ENCODE measurements at regions not wholly inside any gene's neighbourhood (a gene's known extent, or its start where the extent isn't known, plus 50 kb on each side); places are given as distances from the start of the nearest gene placed in this dataset.

DNA sequence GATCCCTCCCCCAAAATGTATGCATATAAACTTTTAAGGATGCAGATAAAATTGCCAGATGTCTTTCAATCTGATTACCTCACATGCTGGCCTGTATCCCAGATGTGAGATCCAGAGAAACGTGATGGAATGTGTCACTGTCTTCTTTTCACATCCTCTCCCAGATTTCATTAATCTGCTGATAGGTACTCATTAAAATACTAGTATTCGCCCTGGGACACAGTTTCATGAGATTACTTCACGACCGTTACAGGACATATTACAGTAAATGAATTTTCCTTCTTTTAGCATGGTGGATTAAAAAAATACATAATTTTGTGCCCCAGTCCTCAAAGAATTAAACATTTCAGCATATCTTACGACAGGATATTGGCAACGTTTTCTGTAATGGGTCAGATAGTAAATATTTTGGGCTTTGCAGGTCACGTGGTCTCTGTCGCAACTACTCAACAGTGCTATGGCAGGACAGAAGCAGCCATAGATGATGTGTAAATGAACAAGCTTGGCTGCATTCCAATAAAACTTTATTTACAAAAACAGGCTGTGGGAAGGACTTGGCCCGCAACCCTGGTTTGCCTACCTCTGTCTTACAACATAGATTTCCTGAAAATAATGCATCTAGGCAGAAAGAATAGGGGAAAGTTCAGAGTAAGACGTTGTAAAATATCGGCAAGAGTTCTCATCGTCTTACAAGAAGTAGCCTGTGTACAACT is 156.0 kb upstream of the DIO3 start:
- peak; percentile 64 for DNase-seq (ENCODE audit: low read depth)

DNA sequence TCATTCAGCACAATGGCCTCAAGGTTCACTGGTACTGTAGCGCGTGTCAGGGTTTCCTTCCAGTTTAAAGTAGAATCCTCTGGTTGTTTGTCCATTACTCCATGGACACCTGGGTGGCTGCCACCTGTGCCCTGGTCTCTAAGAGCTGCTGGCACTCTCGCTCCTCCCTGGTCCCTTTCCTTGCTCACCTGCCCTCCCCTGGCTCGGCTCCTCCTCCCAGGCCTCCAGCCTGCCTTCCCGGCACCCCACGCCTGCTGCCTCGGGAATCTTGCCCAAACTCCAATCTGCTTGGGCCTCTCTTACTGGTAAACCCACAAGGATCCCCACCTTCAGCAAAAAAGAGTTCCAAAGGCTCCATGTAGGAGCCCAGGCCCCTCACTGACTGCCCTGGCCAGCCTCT is 154.4 kb upstream of the DIO3 start:
- no peak for DNase-seq (ENCODE audit: low read depth)

DNA sequence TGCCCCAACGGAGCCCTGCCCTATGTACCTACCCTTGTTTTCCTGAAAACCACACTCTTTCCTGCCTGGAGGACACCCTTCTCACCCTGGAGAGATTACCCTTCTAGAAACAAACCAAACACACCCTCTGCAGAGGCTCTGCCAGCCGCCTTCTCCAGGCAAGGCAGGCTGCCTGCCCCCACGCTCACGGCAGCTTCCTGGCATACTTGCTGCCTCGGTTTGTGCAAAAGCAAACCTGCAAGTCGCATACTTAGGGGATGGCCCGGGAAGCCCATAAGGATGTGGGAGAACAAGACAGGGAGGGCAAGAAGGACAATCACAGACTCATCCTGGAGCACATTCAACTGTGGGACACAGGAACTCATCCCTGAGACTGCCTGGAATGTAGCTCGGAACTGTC is 154.0 kb upstream of the DIO3 start:
- peak; percentile 11 for DNase-seq (ENCODE audit: low read depth)

DNA sequence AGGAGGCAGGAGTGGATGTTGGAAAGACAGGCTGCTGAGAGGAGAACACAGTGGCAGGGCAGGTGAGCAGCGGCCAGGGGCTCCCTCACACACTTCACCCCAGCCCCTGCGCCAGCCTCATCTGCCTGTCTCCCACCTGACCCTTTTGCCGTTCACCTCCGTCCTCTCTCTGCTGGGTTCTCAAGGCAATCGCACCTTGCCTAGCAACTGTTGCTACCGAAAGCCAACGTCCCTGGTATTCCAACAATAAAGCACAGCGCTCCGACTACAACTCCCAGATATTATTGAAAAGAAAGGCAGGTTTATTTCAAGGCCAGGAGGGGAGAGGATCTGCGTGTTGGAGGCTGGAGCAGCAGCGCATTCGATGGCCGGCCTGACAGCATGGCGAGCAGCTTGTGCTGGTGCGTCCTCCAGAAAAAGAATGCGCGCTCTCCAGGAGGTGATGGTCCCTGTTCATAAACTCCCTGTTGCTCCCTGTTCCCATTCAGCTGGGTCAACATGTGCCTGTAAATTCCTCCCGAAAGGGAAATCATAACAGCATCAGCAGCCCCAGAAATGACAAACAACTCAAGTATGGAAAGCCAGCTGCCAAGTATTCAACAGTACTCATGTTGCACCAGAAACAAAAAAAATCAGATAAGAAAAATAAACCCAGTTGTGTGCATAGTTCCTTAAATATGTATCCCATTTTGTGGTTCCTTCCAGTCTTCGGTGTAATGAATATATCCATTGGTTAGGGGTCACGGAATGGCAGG is 153.0 kb upstream of the DIO3 start:
- DNase-seq (ENCODE audit: low read depth): peak; percentile 93

DNA sequence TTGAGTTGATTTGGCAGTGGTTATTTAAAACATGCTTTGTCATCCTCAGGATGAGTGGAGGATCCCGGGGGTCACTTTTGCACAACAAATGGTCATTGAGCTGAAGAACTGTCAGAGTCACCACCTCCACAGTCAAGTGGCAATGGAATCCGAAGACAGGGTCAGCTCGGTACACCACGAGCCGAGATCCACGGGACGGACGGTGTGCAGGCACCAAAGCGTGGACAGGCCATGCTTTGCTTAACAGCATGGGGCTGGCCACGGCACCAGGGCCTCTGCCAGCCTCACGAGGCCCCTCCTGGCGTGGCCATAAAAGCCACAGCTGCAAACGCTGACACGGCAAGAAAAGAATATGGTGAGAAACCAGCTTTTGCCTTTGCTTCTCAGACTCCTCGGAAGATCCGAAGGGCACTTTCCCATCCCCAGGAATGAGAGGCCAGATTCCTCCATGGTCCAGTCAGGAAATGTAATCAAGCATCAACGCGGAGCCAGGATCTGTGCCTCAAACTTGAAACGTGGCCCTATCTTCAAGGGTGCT is 152.2 kb upstream of the DIO3 start:
- no peak for DNase-seq (ENCODE audit: low read depth)

DNA sequence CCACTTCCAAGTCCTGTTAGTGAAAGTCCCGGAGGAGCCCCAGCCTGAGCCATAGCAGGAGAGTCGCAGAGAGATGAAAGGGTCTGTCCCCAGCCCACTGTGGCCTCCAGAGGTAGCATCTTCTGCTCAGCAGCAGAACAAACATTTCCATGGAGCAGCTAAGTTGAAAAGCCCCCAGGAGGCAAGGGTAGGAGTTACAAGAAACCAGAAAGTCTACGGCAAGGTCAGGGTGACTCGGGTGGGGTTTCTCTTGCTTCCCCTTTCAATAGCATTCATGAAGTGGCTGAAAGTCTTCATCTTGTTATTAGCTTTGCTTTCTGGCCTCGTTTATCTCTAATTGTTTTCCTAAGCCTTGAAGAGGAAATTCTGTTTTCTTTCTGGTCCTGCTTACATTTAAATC is 151.2 kb upstream of the DIO3 start:
- no peak for DNase-seq (ENCODE audit: low read depth)

DNA sequence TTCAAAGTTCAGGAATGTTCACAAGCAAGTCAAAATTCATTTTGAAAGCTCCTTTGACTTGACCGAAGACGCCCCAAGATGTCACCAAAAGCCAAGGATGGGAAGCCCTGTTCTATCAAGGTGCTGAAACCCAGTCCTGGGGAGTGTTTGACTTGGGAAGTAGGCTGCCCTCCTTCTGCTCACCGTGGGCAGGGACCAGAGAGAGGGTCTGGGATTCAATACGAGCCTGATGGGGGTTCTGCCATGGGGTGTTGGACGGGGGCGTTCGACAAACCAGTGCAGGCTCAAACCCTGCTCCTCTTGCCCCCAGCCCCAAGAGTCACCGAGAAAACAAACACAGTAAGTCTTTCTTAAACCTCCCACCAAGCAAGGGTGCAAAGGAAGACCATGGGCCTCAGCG is 150.1 kb upstream of the DIO3 start:
- DNase-seq (ENCODE audit: low read depth): no peak

DNA sequence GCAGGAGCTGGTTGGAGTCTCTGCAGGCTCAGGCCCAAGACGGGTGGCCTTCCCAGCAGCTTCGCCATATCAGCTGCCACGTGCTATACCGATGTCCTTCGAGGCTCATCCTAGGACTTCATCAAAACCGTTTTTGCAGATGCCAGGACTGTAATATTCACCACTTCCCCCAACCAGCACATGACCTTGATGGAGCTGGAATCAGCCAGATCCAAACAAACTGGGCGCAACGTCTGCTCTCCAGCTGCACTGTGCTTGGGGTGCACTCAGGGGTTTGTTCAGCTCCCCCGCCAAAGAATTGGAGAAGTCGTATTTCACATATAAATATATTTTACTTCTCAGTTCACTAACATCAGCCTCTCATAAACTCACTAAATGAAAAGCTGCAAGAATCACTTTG is 149.5 kb upstream of the DIO3 start:
- DNase-seq (ENCODE audit: low read depth): no peak

DNA sequence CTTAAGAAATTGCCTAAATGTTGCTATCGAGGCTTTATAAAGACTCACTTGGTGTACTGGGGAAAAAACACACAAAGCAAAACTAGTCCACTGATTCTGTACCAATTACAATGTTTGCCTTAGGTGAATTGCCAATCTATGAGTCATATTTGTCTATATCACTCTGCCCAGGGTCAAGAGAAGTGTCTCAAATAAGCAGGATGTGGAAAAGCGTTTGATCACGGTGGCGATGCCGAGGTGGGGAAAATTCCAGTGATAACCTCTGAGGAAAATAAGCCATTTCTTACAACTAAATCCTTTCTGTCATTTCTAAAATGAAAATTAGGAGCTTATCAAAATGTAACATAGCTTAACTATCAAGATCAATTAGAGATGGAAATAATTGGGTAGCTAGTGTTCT is 148.6 kb upstream of the DIO3 start:
- no peak for DNase-seq (ENCODE audit: low read depth)

DNA sequence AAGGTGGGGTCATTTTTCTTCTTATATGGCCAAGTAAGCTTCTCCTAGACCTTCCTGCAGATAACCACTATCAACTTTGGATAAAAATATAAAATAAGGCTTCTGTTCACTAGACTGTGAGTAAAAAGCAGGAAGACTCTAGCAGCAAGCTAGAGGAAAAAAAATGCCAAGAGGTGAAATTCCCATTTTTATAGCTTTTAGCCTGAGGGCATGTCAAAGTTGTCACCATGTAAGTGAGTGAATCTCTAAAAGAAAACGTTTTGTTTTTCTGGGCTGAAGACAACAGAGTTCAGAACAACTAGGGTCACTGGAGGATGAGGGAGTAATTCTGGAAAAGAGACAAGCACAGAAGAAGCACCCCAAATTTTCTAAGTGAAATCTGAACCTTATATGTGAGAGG is 143.9 kb upstream of the DIO3 start:
- no peak for DNase-seq (ENCODE audit: low read depth)

DNA sequence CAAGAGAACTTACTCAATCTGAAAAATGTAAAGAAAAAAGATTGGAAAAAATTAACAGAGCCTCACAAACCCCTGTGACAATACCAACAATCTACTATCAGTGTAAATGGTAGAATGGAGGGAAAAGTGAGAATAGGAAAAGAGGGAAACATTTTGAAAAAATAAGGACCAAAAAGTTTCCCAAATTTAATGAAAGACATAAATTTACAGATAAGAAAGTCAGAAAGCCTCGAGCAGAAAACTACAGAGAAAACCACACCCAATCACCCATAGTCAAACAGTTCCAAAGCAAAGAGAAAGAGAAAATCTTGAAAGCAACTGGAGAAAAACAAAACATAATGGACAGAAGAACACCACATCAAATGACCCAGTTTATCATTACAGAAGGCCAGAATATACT is 142.7 kb upstream of the DIO3 start:
- DNase-seq (ENCODE audit: low read depth): no peak

DNA sequence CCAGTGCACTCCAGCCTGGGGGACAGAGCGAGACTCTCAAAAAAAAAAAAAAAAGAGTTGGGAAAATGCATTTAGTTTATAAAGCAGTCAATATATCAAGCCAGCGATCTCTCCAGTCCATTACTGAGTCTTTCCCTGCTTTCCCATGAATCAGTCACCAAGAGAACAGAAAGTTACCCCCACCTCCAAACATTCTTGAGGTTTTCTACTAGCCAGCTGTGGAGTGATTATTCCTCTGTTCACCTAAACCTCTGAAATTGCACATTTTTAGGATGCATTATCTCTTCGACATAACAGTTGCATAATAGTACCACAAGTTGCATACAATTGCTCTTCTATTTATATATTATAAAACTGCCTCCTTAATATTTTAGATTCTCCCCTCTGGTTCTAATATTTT is 134.8 kb upstream of the DIO3 start:
- no peak for DNase-seq (ENCODE audit: low read depth)

DNA sequence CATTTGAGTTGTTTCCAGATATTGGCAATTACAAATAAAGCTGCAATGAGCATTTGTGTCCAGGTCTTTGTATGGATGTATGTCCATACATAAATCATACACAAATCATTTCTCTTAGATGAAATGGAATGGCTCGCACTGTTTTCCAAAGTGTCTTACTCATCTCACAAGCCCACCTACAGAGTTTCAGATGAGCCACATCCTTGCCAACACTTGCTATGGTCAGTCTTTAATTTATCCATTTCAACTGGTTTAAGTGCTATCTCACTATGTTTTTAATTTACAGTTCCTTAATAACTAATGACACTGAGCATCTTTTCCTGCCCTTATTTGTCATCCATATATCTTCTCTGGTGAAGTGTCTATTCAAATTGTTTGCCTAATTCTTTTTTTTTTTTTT is 132.9 kb upstream of the DIO3 start:
- DNase-seq (ENCODE audit: low read depth): no peak

DNA sequence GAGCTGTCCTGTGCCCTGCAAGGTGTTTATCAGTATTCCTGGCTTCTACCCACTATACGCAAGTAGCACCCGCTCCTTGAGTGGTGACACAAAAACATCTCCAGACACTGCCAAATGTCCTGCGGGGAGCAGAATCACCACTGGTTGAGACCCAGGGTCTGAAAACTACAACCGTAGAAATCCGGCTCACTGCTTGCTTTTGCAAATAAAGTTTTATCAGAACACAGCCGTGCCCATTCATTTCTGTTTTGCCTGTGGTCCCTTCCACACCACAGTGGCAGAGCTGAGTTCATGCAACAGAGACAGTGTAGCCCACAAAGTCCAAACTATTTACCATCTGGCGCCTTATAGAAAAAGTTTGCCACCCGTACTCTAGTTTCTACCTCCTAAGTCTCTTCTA is 125.7 kb upstream of the DIO3 start:
- DNase-seq (ENCODE audit: low read depth): no peak

DNA sequence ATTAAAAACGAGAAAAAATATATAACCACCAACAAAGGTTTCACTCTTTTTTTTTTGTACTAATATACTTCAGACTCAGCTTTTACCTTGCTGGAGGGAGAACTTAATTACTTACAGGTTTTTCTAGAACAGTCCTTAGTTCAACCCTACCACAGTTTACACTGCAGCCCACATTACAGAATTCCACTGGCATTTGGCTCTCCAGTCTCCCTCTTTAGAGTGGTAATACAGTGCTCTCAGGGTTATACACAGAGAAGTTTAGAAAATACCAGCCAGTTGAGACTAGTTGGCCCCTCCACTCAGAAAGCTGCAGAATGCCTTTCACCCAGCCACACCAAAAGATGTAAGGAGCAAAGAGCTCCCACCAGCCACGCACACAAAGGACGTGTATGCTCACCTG is 122.3 kb upstream of the DIO3 start:
- no peak for DNase-seq (ENCODE audit: low read depth)

DNA sequence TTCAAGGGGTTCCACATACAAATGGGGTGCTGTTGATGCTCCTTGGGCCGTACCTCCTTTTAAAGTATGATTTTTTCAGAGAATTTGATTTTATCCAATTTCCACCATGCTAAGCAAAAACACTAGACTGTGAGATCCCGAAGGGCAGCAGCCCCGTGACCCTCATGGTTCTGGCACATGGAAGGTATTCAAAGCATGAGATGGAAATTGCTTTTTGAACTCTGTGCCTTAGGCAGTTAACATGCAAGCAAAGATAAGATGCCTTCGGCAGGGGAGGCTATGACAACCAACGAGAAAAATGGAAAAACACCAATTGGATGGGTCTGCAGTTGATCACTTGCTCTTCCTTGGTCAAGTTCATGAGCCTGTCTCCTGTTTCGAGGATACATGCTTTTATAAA is 120.8 kb upstream of the DIO3 start:
- no peak for DNase-seq (ENCODE audit: low read depth)

DNA sequence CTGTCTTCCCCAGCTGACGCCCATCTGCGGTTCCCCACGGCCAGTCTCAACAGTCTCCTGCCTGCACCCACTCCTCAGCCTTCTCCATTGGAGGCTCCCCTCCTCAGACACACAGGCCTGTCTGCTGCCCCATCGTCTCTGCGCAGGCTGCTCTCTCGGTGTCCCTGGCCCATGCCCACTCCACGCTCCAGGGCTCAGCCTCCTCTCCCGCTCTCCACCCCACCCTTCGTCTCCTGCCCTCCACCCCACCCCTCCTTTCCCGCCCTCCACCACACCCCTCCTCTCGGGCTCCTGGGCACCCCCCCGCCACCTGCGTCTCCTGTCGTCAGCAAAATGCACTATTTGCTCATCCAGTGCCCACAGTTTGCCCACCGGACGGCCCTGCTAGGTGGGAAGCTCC is 119.6 kb upstream of the DIO3 start:
- DNase-seq (ENCODE audit: low read depth): no peak

DNA sequence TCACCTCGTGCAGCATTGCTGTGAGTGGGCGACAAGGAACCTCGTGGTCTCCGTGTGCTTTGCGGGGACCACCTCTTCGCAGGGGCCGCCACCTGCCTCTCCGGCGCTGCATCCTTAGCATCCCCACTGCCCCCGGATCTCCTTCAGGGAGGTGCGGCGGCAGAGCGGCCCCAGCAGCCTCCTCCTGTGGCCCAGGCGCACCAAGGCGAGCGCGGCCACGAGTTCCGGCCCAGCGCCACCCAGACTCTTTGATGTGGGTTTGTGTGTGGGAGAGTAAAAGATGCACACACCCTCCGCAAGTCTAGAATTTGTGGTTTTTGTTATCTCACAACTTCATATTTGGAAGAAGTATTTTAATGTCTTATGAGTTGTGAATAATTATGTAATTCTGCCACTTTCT is 118.8 kb upstream of the DIO3 start:
- no peak for DNase-seq (ENCODE audit: low read depth)

DNA sequence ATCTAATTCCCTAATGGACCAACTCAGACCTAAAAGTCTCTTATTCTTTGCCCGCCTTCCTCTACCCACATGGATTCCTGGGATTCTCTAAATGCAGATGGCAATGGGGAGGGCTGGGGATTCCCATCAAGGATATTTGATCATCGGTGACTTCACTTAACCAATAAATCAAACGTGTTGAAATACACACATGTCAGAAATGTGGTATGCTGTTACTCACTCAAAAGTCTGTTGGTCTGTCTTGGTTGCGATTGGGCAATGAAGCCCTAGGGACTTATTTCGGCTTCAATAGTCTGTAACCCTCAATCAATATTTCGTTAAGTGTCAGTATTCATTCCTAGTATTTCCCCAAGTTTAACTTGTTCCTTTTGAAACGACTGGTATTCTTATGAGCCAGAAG is 117.2 kb upstream of the DIO3 start:
- peak; percentile 6 for DNase-seq (ENCODE audit: low read depth)

DNA sequence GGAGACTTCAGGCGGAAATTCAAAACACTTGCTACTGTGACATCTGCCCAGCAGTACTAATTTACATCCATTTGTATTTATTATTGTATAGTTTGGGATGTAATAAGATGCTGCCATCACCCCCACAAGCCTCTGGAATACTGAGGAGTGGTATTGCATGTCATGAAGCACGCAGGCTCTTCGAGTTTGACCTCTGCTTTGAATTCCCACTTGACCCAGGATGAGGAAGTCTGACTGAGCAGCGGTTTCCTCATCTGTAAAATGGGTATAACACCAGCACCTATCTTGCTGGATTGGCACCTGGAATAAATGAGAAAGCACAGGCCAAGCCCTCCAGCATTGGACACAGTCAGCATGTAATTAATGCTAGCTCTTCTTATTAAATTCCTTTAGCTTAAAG is 116.0 kb upstream of the DIO3 start:
- DNase-seq (ENCODE audit: low read depth): no peak

DNA sequence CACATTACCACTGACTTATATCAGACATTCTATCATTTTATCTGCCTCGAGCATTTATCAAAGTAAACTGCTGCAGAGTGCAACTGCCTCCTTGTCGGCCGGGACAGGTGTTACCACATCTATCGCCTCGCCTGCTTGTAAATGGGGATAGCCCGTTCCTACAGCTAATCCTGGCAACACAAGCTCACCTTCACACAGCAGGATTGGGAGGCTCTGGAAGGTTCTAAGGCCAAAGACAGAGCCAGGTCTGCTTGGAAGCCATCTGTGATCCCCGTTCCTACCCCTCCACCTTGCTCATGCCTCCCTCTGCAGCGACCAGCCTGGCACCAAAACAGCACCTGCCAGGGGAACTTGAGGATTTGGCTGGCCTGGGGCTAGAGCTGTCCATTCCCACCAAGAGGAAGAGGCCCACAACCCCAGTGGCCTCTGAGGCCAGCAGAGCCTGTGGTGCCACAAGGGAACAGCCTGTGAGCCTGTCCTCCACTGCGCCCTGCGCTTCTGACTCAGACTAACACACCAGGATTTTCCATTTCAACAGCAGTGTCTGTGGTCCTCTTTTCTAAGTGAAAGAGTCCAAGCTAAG is 114.8 kb upstream of the DIO3 start:
- DNase-seq (ENCODE audit: low read depth): no peak

DNA sequence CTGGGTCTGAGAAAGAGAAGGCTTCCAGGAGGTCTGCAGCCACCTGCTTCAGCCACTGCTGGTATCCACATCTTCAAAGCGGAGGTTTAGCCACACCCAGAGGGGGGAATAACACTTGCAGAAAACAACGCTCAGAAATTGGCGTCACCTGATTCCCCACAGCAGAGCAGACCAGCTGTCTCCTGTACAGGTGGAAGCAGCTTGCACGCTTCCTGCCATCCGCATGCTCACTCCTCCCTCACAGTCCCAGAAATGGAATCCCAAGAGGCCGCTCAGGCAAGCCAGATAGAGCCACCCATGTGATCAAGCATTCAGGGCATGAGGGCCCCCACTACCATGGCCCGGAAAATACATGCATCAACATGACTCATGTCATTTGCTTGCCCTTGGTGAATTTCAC is 112.2 kb upstream of the DIO3 start:
- no peak for DNase-seq (ENCODE audit: low read depth)

DNA sequence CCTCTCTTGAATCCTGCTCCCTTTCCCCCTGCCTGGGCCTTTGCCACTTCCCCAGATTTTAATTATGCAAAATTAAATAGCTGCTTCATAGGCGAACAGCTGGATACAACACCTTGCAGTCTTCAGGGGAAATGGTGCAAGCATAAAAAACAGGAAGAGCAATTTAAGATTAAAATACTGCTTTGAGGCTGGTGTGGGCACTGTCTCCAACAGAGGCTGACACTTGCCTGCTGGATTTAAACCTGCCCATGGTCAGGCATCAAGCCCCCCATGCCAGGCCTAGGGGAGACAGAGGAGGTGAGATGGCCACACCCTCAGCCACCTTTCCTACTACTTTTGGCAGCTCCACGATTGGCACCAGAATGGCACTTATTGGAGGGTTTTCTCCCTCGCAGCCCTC is 110.1 kb upstream of the DIO3 start:
- no peak for DNase-seq (ENCODE audit: low read depth)
